H1 (cell line): ENCODE measurements at regions not wholly inside any gene's neighbourhood (a gene's known extent, or its start where the extent isn't known, plus 50 kb on each side); places are given as distances from the start of the nearest gene placed in this dataset.

ENCODE experiments used
- CTCF ChIP-seq, 3 experiments: IDR thresholded peaks; 1 replicate in 2 of 3; 2 replicates in 1 of 3; pipeline versions ENCODE4 v1.5.1 to v1.6.1; 2011; ENCODE audit warnings: low read length in 3 of 3, mild to moderate bottlenecking in 3 of 3, inconsistent platforms in 2 of 3, low read depth in 1 of 3, moderate library complexity in 1 of 3; ENCODE audit not compliant: insufficient read depth in 1 of 3; ENCODE audit errors: control extremely low read depth in 1 of 3
- MAFK ChIP-seq: IDR thresholded peaks from 2 replicates; pipeline ENCODE4 v1.6.1; 2012; ENCODE audit warnings: low read depth, mild to moderate bottlenecking, improper control_type of control experiment, low read length
- NRF1 ChIP-seq: IDR thresholded peaks from 2 replicates; pipeline ENCODE4 v1.6.1; 2011; ENCODE audit warnings: mild to moderate bottlenecking, low read depth, low read length, improper control_type of control experiment
- POLR2A ChIP-seq, 2 experiments: IDR thresholded peaks; 1 replicate in 1 of 2; 2 replicates in 1 of 2; pipeline ENCODE4 v1.6.1; 2011; ENCODE audit warnings: low read depth in 2 of 2, low read length in 2 of 2, mild to moderate bottlenecking in 2 of 2; ENCODE audit errors: control extremely low read depth in 1 of 2
- RAD21 ChIP-seq, 2 experiments: IDR thresholded peaks in 1 of 2; conservative IDR thresholded peaks in 1 of 2; 2 replicates each; pipeline ENCODE4 v1.6.1; 2011; ENCODE audit warnings: low read depth in 2 of 2, low read length in 2 of 2, improper control_type of control experiment in 1 of 2, inconsistent platforms in 1 of 2, mild to moderate bottlenecking in 1 of 2, moderate library complexity in 1 of 2
- RFX5 ChIP-seq: IDR thresholded peaks from 2 replicates; pipeline ENCODE4 v1.6.1; 2011; ENCODE audit warnings: low read depth, low read length, improper control_type of control experiment, borderline replicate concordance
- SIN3A ChIP-seq, 2 experiments: IDR thresholded peaks in 1 of 2; conservative IDR thresholded peaks in 1 of 2; 2 replicates each; pipeline ENCODE4 v1.6.1; 2011 to 2012; ENCODE audit warnings: low read length in 2 of 2, improper control_type of control experiment in 1 of 2, low read depth in 1 of 2, mild to moderate bottlenecking in 1 of 2
- YY1 ChIP-seq: IDR thresholded peaks from 2 replicates; pipeline ENCODE4 v1.6.1; 2011; ENCODE audit warnings: low read depth, mild to moderate bottlenecking, low read length
- ZNF274 ChIP-seq: IDR thresholded peaks from 2 replicates; pipeline ENCODE4 v1.7.0; 2012; ENCODE audit warnings: low read length, borderline replicate concordance; ENCODE audit errors: extremely low read depth

DNA sequence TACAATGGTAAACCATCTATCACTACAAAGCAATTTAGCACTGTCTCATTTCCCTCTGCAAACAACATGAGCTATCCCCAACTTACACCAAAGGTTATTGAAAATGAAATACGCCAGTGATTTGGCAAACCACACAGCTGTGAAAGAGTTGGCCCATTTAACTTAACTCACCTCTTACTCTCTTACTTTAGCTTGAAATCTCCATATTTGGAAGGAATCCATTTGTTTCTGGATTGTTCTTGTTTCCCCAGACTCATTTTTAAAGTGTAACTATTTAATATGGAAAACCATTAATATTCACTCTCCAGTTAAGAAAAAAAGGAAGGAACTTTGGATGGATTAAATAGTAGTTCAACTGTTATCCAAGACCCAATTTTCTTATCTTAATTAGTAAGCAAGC lies 93.7 kb upstream of the TRIB2 start:
- no peak for TF ChIP-seq NRF1
- no peak for TF ChIP-seq ZNF274
- no peak for TF ChIP-seq YY1
- no peak for TF ChIP-seq CTCF (IDR thresholded peaks at IDR 0.05; ENCODE audit: control extremely low read depth in 1 of 3, insufficient read depth in 1 of 3, low read depth in 1 of 3, low read length in 3 of 3)
- TF ChIP-seq SIN3A (conservative IDR thresholded peaks at IDR 0.05 in 1 of 2, IDR thresholded peaks at IDR 0.05 in 1 of 2; ENCODE audit: low read depth in 1 of 2, low read length in 2 of 2), result no peak
- TF ChIP-seq MAFK, result no peak
- TF ChIP-seq POLR2A (IDR thresholded peaks at IDR 0.05; ENCODE audit: control extremely low read depth in 1 of 2, low read depth in 2 of 2, low read length in 2 of 2), result no peak
- TF ChIP-seq RFX5, result no peak
- TF ChIP-seq RAD21 (IDR thresholded peaks at IDR 0.05 in 1 of 2, conservative IDR thresholded peaks at IDR 0.05 in 1 of 2; ENCODE audit: low read depth in 2 of 2, low read length in 2 of 2), result no peak
